GM21529 (cell line): ENCODE measurements at regions not wholly inside any gene's neighbourhood (a gene's known extent, or its start where the extent isn't known, plus 50 kb on each side); places are given as distances from the start of the nearest gene placed in this dataset.
"Not testable (repeated sequence)": the region's sequence is repeated elsewhere in the genome, so short reads cannot be mapped to it uniquely, and the experiment has no call there.

Experiments
- ATAC-seq: cut with Tn5 transposase; IDR thresholded peaks from one replicate; pipeline ENCODE4 v1.9.1; 2021; ENCODE audit not compliant: unreplicated experiment

GRCh38 chr9:82489201-82489821 is 500.7 kb downstream of the SPATA31D1 start:
- ATAC-seq: no peak

GRCh38 chr9:82490019-82490499 is 501.5 kb downstream of the SPATA31D1 start:
- no peak for ATAC-seq

- ATAC-seq: not testable (repeated sequence)
These were observed 502.2 kb downstream of the SPATA31D1 start for GRCh38 chr9:82490821-82491220.

GRCh38 chr9:82491604-82492003 is 503.0 kb downstream of the SPATA31D1 start:
- no peak for ATAC-seq

GRCh38 chr9:82492274-82492673 is 503.7 kb downstream of the SPATA31D1 start:
- ATAC-seq: no peak

- no peak for ATAC-seq
These were observed 507.6 kb downstream of the SPATA31D1 start for GRCh38 chr9:82495884-82496777.

DNA sequence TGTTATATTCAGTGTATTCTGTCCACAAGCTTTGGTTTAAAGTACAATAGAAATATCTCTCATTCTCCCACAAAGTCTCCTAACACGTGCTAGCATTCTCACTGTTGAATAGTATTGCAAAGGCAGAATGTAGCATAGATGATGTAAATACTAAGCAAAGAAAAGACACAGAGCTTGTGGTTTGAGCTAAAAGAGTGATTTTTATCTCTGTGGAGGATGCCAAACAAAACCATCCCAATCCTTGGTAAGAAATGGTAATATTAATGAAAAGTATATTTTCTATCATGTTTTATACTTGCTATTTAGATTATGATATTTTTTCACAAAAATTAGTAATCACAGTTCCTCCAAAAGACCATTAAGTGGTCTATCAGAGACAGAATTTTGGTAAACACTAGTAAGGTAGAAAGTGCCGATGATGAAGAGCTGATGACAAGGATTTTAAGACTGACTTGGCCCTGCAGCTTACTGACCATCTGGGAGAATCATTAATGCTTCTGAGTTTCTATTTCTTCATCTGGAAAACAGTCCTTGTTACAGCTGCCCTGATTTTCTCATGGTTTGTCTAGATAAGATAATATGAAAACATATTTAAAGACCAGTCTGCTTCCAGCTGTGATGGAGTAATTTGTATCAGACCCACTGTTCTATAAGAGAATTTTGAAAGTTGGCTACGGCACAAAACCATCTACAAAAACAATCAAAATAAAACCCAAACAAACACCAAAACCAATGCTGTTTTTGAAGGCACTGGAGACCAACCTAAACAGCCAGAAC is 510.2 kb downstream of the SPATA31D1 start:
- no peak for ATAC-seq

DNA sequence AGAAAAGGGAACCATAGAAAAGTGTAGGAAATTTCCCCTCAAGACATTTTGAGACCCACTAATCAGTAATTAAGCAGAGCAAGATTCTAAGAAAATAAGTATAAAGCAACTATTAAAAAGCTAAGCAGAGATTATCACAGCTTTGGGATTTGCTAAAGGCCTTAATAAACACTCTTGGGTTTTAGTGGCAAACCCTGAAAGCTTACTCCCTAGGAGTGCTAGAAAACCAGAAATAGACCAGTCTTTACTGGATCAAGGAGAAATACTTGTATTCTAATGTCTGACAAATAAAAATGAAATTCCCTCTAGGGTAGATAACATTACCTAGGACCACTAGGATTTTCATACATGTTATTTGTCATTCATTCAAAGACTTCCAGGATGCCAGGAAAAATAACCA is 510.8 kb downstream of the SPATA31D1 start:
- ATAC-seq: no peak

DNA sequence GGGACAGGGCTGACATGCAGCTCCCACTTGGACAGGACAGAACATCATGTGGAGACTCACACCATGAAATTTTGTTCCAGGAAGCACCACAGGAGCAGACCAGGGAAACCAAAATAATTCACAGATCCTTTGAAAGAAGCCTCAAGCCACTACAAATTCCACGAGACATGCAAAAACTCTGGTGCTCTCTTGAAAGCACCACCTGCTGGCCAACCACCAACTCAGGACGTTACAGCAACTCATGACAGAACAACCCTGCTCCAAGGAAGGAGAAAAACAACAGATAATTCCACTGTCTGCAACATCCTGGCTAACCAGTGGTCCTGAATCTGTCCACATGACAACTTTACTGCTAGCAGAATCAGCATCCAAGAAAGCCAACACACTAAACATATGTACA is 516.0 kb downstream of the SPATA31D1 start:
- no peak for ATAC-seq

GRCh38 chr9:82511626-82512025 is 523.1 kb downstream of the SPATA31D1 start:
- no peak for ATAC-seq

DNA sequence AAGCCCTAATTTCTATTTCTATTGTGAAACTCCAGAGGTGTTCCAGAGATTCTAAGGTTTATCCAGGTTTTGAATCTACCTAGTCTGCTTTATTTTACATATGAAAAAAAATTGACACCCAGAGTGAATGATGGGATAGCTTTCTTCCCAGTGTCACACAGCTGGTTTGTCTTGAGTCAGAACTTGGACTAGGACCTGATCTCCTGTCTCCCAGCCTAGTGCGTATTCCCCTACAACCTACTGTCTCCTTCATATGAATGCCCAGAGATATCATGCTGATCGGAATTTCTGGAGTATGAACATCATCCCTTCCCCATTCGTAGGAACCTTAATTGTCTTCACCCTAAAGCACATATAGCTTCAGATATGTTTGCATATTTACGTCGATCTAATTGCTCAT is 524.2 kb downstream of the SPATA31D1 start:
- no peak for ATAC-seq

- no peak for ATAC-seq
These were observed 524.7 kb downstream of the SPATA31D1 start for GRCh38 chr9:82513242-82513751.

- ATAC-seq: no peak
These were observed 525.6 kb downstream of the SPATA31D1 start for GRCh38 chr9:82513976-82514735.

GRCh38 chr9:82518868-82519267 is 530.3 kb downstream of the SPATA31D1 start:
- ATAC-seq: no peak

- ATAC-seq: no peak
These were observed 530.8 kb downstream of the SPATA31D1 start for GRCh38 chr9:82519332-82519731.

GRCh38 chr9:82524407-82524806 is 535.8 kb downstream of the SPATA31D1 start:
- no peak for ATAC-seq

DNA sequence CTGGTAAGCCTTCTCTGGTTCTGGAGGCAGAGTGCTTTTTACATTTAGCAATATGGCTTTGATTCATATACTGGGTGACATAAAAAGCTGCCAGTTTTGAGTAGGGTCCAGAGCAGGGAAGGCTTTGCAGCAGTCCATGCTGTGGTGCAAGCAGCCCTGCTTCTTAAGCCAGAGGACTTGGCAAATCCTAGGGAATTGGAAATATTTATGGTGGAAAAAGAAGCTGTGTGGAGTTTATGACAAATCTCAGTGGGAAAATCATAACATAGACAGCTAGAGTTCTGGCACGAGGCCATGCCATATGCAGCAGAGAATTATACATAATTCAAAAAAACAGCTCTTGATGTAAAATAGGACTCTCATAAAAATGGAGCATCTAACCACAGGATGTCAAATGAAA is 536.4 kb downstream of the RASEF start:
- ATAC-seq: no peak

DNA sequence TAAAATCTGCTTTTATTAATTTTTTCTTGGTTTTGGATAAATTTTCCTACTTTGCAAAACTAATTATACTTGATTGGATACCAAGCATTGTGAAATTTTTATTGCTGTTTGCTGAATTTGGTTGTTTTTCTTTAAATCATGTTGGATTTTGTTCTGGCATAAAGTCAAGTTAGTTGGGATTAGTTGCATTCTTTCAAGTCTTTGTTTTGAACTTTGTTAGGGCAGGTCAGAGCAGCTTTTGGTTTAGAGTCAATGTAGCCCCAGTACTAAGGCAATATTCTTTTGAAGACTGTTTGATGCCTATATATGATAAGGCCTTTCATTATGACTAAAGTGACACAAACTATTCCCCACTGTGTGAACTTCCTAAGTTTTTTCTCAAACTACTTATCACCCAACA is 531.1 kb downstream of the RASEF start:
- no peak for ATAC-seq

GRCh38 chr9:82532504-82533180 is 530.3 kb downstream of the RASEF start:
- ATAC-seq: no peak

- ATAC-seq: no peak
These were observed 527.4 kb downstream of the RASEF start for GRCh38 chr9:82535432-82535998.
